HCT116 (cell line): ENCODE measurements at regions not wholly inside any gene's neighbourhood (a gene's known extent, or its start where the extent isn't known, plus 50 kb on each side); places are given as distances from the start of the nearest gene placed in this dataset.

Experiments
- ATAC-seq: fragments of 200-7000 bp; cut with Tn5 transposase; 2 replicates; pipeline ENCODE4 v1.9.1; 2020; ENCODE audit warnings: mild to moderate bottlenecking, moderate library complexity
- BruUV-seq: library from RNA; stranded (reverse); fragments of 400-500 nt; replicated peaks from 2 replicates; lab custom pipeline; 2021; lab: Mats Ljungman, UMichigan
- CTCF ChIA-PET: fragments of 300-600 bp; sonication (Branson Sonifier 250); formaldehyde crosslinking; loops from one replicate; lab custom pipeline; 2021; ENCODE audit warnings: antibody characterized with exemption; lab: Charles Lee
- POLR2A ChIA-PET: fragments of 300-600, 350-600 bp; sonication (Branson Sonifier 250); formaldehyde crosslinking; loops from one replicate; lab custom pipeline; 2021; ENCODE audit warnings: antibody characterized with exemption; lab: Charles Lee
- RAD21 ChIA-PET, 2 experiments: fragments of 300-600 bp; sonication (Branson Sonifier 250); formaldehyde crosslinking; loops; one replicate each; lab custom pipeline; 2023; ENCODE audit warnings: low total read pairs in 2 of 2; ENCODE audit not compliant: uncharacterized antibody in 2 of 2, unreplicated experiment in 2 of 2, low non-redundant PET in 1 of 2; lab: Charles Lee
- DNase-seq: peaks from one replicate; pipeline ENCODE4 v3.0.0-alpha.2; 2010; ENCODE audit warnings: low read depth, low spot score
- H2AFZ ChIP-seq: fragments of 200-600 bp; shearing (Covaris generic), sonication (generic); 2 replicates; pipeline ENCODE4 v1.6.1; 2017; ENCODE audit warnings: low read depth, mixed run types, mixed read lengths, antibody characterized with exemption, low read length; ENCODE audit not compliant: poor library complexity, severe bottlenecking
- H3K27ac ChIP-seq: 2 replicates; pipeline ENCODE4 v1.5.1; 2012; ENCODE audit warnings: low read depth, low read length
- H3K27me3 ChIP-seq: fragments of 200-600 bp; sonication (generic); 2 replicates; pipeline ENCODE4 v1.6.1; 2016; ENCODE audit warnings: mixed run types, low read length, mixed read lengths; ENCODE audit not compliant: insufficient read depth
- H3K36me3 ChIP-seq, 2 experiments: fragments of 200-500 bp in 1 of 2; fragments of 200-600 bp in 1 of 2; sonication (Bioruptor generic) in 1 of 2; sonication (generic) in 1 of 2; 2 replicates each; pipeline versions ENCODE4 v1.5.1 to v1.6.1; 2014 to 2016; ENCODE audit warnings: low read length in 2 of 2, inconsistent platforms in 1 of 2, mixed read lengths in 1 of 2, mixed run types in 1 of 2; ENCODE audit not compliant: insufficient read depth in 2 of 2, control insufficient read depth in 1 of 2
- H3K4me1 ChIP-seq, 2 experiments: fragments of 200-600 bp in 1 of 2; sonication (generic) in 1 of 2; 2 replicates each; pipeline versions ENCODE4 v1.5.1 to v1.6.1; 2012 to 2017; ENCODE audit warnings: low read length in 2 of 2, inconsistent platforms in 1 of 2, mild to moderate bottlenecking in 1 of 2, mixed read lengths in 1 of 2, mixed run types in 1 of 2, moderate library complexity in 1 of 2; ENCODE audit not compliant: insufficient read depth in 2 of 2, control insufficient read depth in 1 of 2
- H3K4me2 ChIP-seq: fragments of 200-600 bp; sonication (generic); 2 replicates; pipeline ENCODE4 v1.6.1; 2017; ENCODE audit warnings: mixed run types, low read length, mixed read lengths
- H3K4me3 ChIP-seq, 2 experiments: fragments of 200-600 bp in 1 of 2; sonication (generic) in 1 of 2; replicated peaks in 1 of 2; 2 replicates each; pipeline ENCODE4 v1.5.1; 2011 to 2016; ENCODE audit warnings: low read length in 2 of 2, control low read depth in 1 of 2, low read depth in 1 of 2, mild to moderate bottlenecking in 1 of 2, mixed read lengths in 1 of 2, mixed run types in 1 of 2
- H3K79me2 ChIP-seq: fragments of 200-600 bp; sonication (generic); 2 replicates; pipeline ENCODE4 v1.6.1; 2017; ENCODE audit warnings: mild to moderate bottlenecking, mixed run types, low read length, moderate library complexity, mixed read lengths; ENCODE audit not compliant: insufficient read depth
- H3K9ac ChIP-seq: fragments of 200-600 bp; sonication (generic); 2 replicates; pipeline ENCODE4 v1.6.1; 2016; ENCODE audit warnings: low read length, mixed read lengths
- H3K9me2 ChIP-seq: fragments of 200-600 bp; sonication (generic), shearing (Covaris generic); 2 replicates; pipeline ENCODE4 v1.6.1; 2017; ENCODE audit warnings: mixed run types, mild to moderate bottlenecking, moderate library complexity; ENCODE audit not compliant: insufficient read depth
- H3K9me3 ChIP-seq, 2 experiments: fragments of 200-500 bp in 1 of 2; fragments of 200-600 bp in 1 of 2; sonication (Bioruptor generic) in 1 of 2; sonication (generic) in 1 of 2; 2 replicates each; pipeline ENCODE4 v1.6.1; 2014 to 2017; ENCODE audit warnings: low read length in 2 of 2, mixed read lengths in 2 of 2, inconsistent platforms in 1 of 2, low read depth in 1 of 2, mild to moderate bottlenecking in 1 of 2, mixed run types in 1 of 2, moderate library complexity in 1 of 2; ENCODE audit not compliant: control insufficient read depth in 1 of 2, insufficient read depth in 1 of 2
- H4K20me1 ChIP-seq: fragments of 200-600 bp; sonication (generic), shearing (Covaris generic); 2 replicates; pipeline ENCODE4 v1.6.1; 2017; ENCODE audit warnings: mixed run types, mild to moderate bottlenecking, moderate library complexity; ENCODE audit not compliant: insufficient read depth
- CBX3 ChIP-seq: IDR thresholded peaks from 2 replicates; pipeline ENCODE4 v1.6.1; 2012; ENCODE audit warnings: low read depth
- ELF1 ChIP-seq: IDR thresholded peaks from 2 replicates; pipeline ENCODE4 v1.6.1; 2012; ENCODE audit warnings: low read depth, borderline replicate concordance
- EZH2phosphoT487 ChIP-seq: fragments of 200-600 bp; IDR thresholded peaks from 2 replicates; pipeline ENCODE4 v1.6.1; 2018; ENCODE audit warnings: antibody characterized with exemption, borderline replicate concordance
- FOSL1 ChIP-seq: IDR thresholded peaks from 2 replicates; pipeline ENCODE4 v1.6.1; 2012; ENCODE audit warnings: low read depth
- POLR2A ChIP-seq: IDR thresholded peaks from 2 replicates; pipeline ENCODE4 v1.7.0; 2011; ENCODE audit warnings: borderline replicate concordance; ENCODE audit not compliant: insufficient read depth, insufficient read length; ENCODE audit errors: extremely low read depth
- POLR2AphosphoS5 ChIP-seq: IDR thresholded peaks from 2 replicates; pipeline ENCODE4 v1.6.1; 2011; ENCODE audit warnings: mild to moderate bottlenecking, low read depth, low read length, moderate library complexity
- SIN3A ChIP-seq: IDR thresholded peaks from 2 replicates; pipeline ENCODE4 v1.6.1; 2012; ENCODE audit warnings: low read depth
- SRF ChIP-seq: IDR thresholded peaks from 2 replicates; pipeline ENCODE4 v1.6.1; 2012; ENCODE audit warnings: low read depth
- TCF7L2 ChIP-seq: IDR thresholded peaks from 2 replicates; pipeline ENCODE4 v1.7.0; 2011; ENCODE audit warnings: borderline replicate concordance, inconsistent platforms; ENCODE audit not compliant: insufficient read depth, insufficient read length; ENCODE audit errors: extremely low read depth
- YY1 ChIP-seq: IDR thresholded peaks from 2 replicates; pipeline ENCODE4 v1.6.1; 2011; ENCODE audit warnings: low read length, low read depth, moderate library complexity, mild to moderate bottlenecking; ENCODE audit not compliant: insufficient replicate concordance; ENCODE audit errors: extremely low read depth
- ZFX ChIP-seq: fragments of 450-650 bp; IDR thresholded peaks from 2 replicates; pipeline ENCODE4 v1.6.1; 2017
- ZNF274 ChIP-seq: fragments of 200-500 bp; sonication (Bioruptor generic); IDR thresholded peaks from 2 replicates; pipeline ENCODE4 v1.6.1; 2014; ENCODE audit warnings: mild to moderate bottlenecking, low read depth, low read length, inconsistent platforms
- intact Hi-C: fragments of 100-400 bp; cut with micrococcal nuclease; formaldehyde crosslinking; loops from 2 replicates; pipeline ENCODE4 v1.10.0; 2022
- TF ChIP-seq, protein P1 (sequence below): IDR thresholded peaks from 2 replicates; pipeline ENCODE4 v1.6.1; 2012
- TF ChIP-seq, protein P2 (sequence below): IDR thresholded peaks from 2 replicates; pipeline ENCODE4 v1.6.1; 2012
- TF ChIP-seq, protein P3 (sequence below): IDR thresholded peaks from 2 replicates; pipeline ENCODE4 v1.6.1; 2011; ENCODE audit warnings: mild to moderate bottlenecking, low read length, moderate library complexity; ENCODE audit not compliant: insufficient replicate concordance; ENCODE audit errors: extremely low read depth

DNA sequence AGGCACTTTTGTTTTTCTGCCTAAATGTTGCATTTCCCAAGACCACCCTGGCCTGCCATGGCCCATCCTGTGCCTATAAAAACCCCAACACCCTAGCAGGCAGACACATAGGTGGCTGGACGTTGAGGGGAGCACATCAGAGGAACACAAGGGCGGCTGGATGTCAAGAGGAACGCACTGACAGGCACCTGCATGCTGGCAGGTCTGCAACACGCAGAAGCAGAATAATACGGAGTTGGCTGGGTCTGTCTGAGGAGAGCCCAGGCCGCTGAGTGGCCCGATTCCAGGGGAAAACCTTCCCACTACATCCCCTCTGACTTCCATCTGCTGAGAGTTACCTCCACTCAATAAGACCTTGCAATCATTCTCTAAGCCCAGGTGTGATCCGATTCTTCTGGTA lies 765.6 kb downstream of the PLOD2 start:
- Histone ChIP-seq H3K79me2 (no peaks in the 10 kb centered on the region), H3K9me3 (no peaks in the 10 kb centered on the region), H3K4me3 (no peak overlapping the region), H3K36me3 (no peaks in the 10 kb centered on the region), H3K4me2 (no peak overlapping the region), H2AFZ (no peak overlapping the region), H3K27me3 (no peaks in the 10 kb centered on the region), H3K27ac (no peak overlapping the region), H3K9ac (no peak overlapping the region), H3K9me2 (no peaks in the 10 kb centered on the region), H3K4me1 (no peaks in the 10 kb centered on the region), H4K20me1 (no peaks in the 10 kb centered on the region)
- TF ChIP-seq, protein P1, sequence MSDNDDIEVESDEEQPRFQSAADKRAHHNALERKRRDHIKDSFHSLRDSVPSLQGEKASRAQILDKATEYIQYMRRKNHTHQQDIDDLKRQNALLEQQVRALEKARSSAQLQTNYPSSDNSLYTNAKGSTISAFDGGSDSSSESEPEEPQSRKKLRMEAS: no peak
- no peak for TF ChIP-seq ZFX
- TF ChIP-seq POLR2A: no peak
- no peak for TF ChIP-seq ZNF274
- TF ChIP-seq, protein P2, sequence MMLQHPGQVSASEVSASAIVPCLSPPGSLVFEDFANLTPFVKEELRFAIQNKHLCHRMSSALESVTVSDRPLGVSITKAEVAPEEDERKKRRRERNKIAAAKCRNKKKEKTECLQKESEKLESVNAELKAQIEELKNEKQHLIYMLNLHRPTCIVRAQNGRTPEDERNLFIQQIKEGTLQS: no peak
- TF ChIP-seq SIN3A: no peak
- TF ChIP-seq, protein P3, sequence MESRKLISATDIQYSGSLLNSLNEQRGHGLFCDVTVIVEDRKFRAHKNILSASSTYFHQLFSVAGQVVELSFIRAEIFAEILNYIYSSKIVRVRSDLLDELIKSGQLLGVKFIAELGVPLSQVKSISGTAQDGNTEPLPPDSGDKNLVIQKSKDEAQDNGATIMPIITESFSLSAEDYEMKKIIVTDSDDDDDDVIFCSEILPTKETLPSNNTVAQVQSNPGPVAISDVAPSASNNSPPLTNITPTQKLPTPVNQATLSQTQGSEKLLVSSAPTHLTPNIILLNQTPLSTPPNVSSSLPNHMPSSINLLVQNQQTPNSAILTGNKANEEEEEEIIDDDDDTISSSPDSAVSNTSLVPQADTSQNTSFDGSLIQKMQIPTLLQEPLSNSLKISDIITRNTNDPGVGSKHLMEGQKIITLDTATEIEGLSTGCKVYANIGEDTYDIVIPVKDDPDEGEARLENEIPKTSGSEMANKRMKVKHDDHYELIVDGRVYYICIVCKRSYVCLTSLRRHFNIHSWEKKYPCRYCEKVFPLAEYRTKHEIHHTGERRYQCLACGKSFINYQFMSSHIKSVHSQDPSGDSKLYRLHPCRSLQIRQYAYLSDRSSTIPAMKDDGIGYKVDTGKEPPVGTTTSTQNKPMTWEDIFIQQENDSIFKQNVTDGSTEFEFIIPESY: no peak
- no peak for TF ChIP-seq CBX3
- no peak for TF ChIP-seq TCF7L2
- TF ChIP-seq YY1: no peak
- no peak for TF ChIP-seq EZH2phosphoT487
- TF ChIP-seq SRF: no peak
- no peak for TF ChIP-seq FOSL1
- no peak for TF ChIP-seq ELF1
- TF ChIP-seq POLR2AphosphoS5: no peak
- POLR2A ChIA-PET: no interaction called here
- intact Hi-C loops: no loop called here
- ATAC-seq: no peak
- CTCF ChIA-PET: no interaction called here
- no TSS peak for BruUV-seq
- no peak for DNase-seq
- RAD21 ChIA-PET: no interaction called here
